ENCODE measurements at regions not wholly inside any gene's neighbourhood (a gene's known extent, or its start where the extent isn't known, plus 50 kb on each side); places are given as distances from the start of the nearest gene placed in this dataset.

DNA sequence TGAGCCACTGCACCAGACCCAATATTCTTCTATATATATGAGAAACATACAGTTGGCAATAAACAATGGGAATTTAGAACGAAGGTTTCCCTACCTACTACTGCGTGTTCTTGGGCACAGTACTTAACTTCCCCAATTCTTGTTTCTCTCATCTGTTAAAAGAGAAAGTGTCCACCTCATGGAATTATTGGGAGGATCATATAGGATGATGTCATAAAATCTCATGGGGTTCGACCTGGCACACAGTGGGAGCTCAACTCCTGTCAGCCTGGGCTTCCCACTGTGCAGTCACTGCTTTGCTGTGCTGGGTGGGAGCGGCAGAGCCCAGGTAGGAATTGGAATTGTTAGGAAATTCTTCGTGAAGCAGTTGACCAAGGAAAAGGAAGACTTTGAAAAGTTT lies 203.3 kb downstream of the SH3BP4 start:
- TF ChIP-seq EZH2 (IDR thresholded peaks at IDR 0.05; ENCODE audit: borderline replicate concordance) (no peak), CTCF (IDR thresholded peaks at IDR 0.05; ENCODE audit: poor library complexity) (no peak), EZH2phosphoT487 (IDR thresholded peaks at IDR 0.05; ENCODE audit: low read depth, severe bottlenecking, unreplicated experiment) (no peak)

Data from hepatocyte (in vitro differentiated cells).